ENCODE measurements at regions not wholly inside any gene's neighbourhood (a gene's known extent, or its start where the extent isn't known, plus 50 kb on each side); places are given as distances from the start of the nearest gene placed in this dataset.
"Not testable (repeated sequence)": the region's sequence is repeated elsewhere in the genome, so short reads cannot be mapped to it uniquely, and the experiment has no call there.

DNA sequence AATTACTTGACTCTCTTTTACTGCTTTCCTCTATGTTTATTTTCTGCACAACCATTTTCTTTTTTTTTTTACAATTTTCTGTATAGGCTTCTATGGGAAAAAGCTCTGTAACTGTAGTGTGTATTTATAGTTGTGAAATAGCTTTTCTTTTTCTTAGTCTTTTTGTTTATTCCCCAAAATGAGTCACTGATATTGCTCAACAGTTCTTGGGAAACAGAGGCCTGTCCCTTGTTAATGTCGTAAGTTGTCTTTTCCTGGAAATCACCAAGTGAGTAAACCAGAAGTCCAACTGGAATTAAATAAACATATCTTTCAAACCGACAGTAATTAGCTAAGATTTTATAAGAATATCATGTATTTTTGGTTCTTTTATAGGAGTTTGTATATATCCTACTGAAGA is 325.1 kb upstream of the PRR16 start:
- no peaks in the 10 kb centered on the region for H3K4me1 ChIP-seq (ENCODE audit: control insufficient read depth, low read length)
- H3K36me3 ChIP-seq (ENCODE audit: control insufficient read depth, low read length) = no peaks in the 10 kb centered on the region
- H3K4me2 ChIP-seq (ENCODE audit: low read length) = no peak overlapping the region
- H3K9me3 ChIP-seq (ENCODE audit: control insufficient read depth, insufficient read depth, low read length) = no peaks in the 10 kb centered on the region
- no peak for TF ChIP-seq EZH2phosphoT487 (IDR thresholded peaks at IDR 0.05; ENCODE audit: borderline replicate concordance, low read length)
- TF ChIP-seq CTCF (IDR thresholded peaks at IDR 0.05; ENCODE audit: low read depth, low read length, poor library complexity, severe bottlenecking) = no peak
- no peaks in the 10 kb centered on the region for H3K27me3 ChIP-seq (ENCODE audit: control insufficient read depth, low read length)
- H3K4me3 ChIP-seq (ENCODE audit: low read length) = no peak overlapping the region
- H3K79me2 ChIP-seq (ENCODE audit: control insufficient read depth, low read length) = no peaks in the 10 kb centered on the region
- no peak overlapping the region for H3K27ac ChIP-seq (ENCODE audit: low read depth, low read length)
- no peaks in the 10 kb centered on the region for H3F3A ChIP-seq (ENCODE audit: control insufficient read depth, insufficient read depth)
- no peaks in the 10 kb centered on the region for H3K9me2 ChIP-seq (replicated peaks; ENCODE audit: control insufficient read depth, low read length)
- H4K20me1 ChIP-seq (ENCODE audit: control insufficient read depth, insufficient read depth, low read depth, low read length) = no peaks in the 10 kb centered on the region

DNA sequence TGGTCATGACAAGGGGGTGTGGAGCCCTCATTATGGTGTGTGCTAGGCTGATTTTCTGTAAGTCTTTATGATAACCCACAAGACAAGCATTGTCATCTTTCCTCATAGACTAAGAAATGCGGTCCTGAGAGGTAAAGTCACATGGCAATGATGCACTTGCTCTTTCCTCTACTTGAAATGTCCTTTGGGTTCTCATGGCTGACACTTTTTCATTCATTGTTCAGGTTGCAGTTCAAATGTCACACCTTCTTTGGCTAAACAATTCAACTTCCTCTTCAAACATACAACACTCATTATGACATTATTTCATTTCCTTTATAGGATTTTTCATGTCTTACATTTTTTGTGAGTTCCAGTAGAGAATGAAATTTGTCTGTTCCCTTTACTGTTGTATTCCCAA is 323.6 kb upstream of the PRR16 start:
- no peak overlapping the region for H3K27ac ChIP-seq (ENCODE audit: low read depth, low read length)
- peaks cover 5% of the 10 kb centered on the region; the same call in 1 of the 2 replicates for H3K9me3 ChIP-seq (ENCODE audit: control insufficient read depth, insufficient read depth, low read length)
- H4K20me1 ChIP-seq (ENCODE audit: control insufficient read depth, insufficient read depth, low read depth, low read length) = no peaks in the 10 kb centered on the region
- H3K4me1 ChIP-seq (ENCODE audit: control insufficient read depth, low read length) = no peaks in the 10 kb centered on the region
- H3K9me2 ChIP-seq (replicated peaks; ENCODE audit: control insufficient read depth, low read length) = no peaks in the 10 kb centered on the region
- H3K4me3 ChIP-seq (ENCODE audit: low read length) = no peak overlapping the region
- no peaks in the 10 kb centered on the region for H3K27me3 ChIP-seq (ENCODE audit: control insufficient read depth, low read length)
- no peaks in the 10 kb centered on the region for H3F3A ChIP-seq (ENCODE audit: control insufficient read depth, insufficient read depth)
- no peak overlapping the region for H3K4me2 ChIP-seq (ENCODE audit: low read length)
- no peak for TF ChIP-seq EZH2phosphoT487 (IDR thresholded peaks at IDR 0.05; ENCODE audit: borderline replicate concordance, low read length)
- TF ChIP-seq CTCF (IDR thresholded peaks at IDR 0.05; ENCODE audit: low read depth, low read length, poor library complexity, severe bottlenecking) = no peak
- H3K79me2 ChIP-seq (ENCODE audit: control insufficient read depth, low read length) = no peaks in the 10 kb centered on the region
- no peaks in the 10 kb centered on the region for H3K36me3 ChIP-seq (ENCODE audit: control insufficient read depth, low read length)

DNA sequence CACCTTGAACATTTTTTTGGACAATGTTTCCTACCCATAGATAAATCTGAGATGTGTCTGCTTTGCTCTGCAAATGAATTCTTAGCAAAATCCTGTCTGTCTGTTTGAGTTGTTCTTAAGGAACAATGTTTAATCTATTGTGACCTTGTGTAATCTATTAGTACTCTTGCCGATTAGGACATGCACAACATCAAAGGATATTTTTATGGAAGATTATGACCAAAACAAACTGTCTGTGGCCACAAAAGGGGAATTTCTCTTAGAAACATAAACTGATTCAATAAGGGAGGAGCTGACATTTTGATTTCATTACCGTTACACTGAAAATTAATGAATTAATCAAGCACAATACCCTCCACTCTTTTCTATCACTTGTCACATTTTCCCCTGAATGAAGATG is 323.0 kb upstream of the PRR16 start:
- Histone ChIP-seq H3K9me3 (ENCODE audit: control insufficient read depth, insufficient read depth, low read length) (peaks cover 5% of the 10 kb centered on the region; the same call in 1 of the 2 replicates), H4K20me1 (ENCODE audit: control insufficient read depth, insufficient read depth, low read depth, low read length) (no peaks in the 10 kb centered on the region), H3K4me1 (ENCODE audit: control insufficient read depth, low read length) (no peaks in the 10 kb centered on the region), H3F3A (ENCODE audit: control insufficient read depth, insufficient read depth) (no peaks in the 10 kb centered on the region), H3K27me3 (ENCODE audit: control insufficient read depth, low read length) (no peaks in the 10 kb centered on the region), H3K4me3 (ENCODE audit: low read length) (no peak overlapping the region), H3K4me2 (ENCODE audit: low read length) (no peak overlapping the region), H3K27ac (ENCODE audit: low read depth, low read length) (no peak overlapping the region), H3K9me2 (replicated peaks; ENCODE audit: control insufficient read depth, low read length) (no peaks in the 10 kb centered on the region), H3K36me3 (ENCODE audit: control insufficient read depth, low read length) (no peaks in the 10 kb centered on the region), H3K79me2 (ENCODE audit: control insufficient read depth, low read length) (no peaks in the 10 kb centered on the region)
- TF ChIP-seq CTCF (IDR thresholded peaks at IDR 0.05; ENCODE audit: low read depth, low read length, poor library complexity, severe bottlenecking) (no peak), EZH2phosphoT487 (IDR thresholded peaks at IDR 0.05; ENCODE audit: borderline replicate concordance, low read length) (no peak)

GRCh38 chr5:120146787-120147186 is 317.3 kb upstream of the PRR16 start:
- no peak overlapping the region for H3K4me3 ChIP-seq (ENCODE audit: low read length)
- no peaks in the 10 kb centered on the region for H3K79me2 ChIP-seq (ENCODE audit: control insufficient read depth, low read length)
- no peaks in the 10 kb centered on the region for H3F3A ChIP-seq (ENCODE audit: control insufficient read depth, insufficient read depth)
- H3K9me2 ChIP-seq (replicated peaks; ENCODE audit: control insufficient read depth, low read length) = no peaks in the 10 kb centered on the region
- H3K4me2 ChIP-seq (ENCODE audit: low read length) = no peak overlapping the region
- H3K36me3 ChIP-seq (ENCODE audit: control insufficient read depth, low read length) = no peaks in the 10 kb centered on the region
- TF ChIP-seq EZH2phosphoT487 (IDR thresholded peaks at IDR 0.05; ENCODE audit: borderline replicate concordance, low read length) (no peak), CTCF (IDR thresholded peaks at IDR 0.05; ENCODE audit: low read depth, low read length, poor library complexity, severe bottlenecking) (no peak)
- H4K20me1 ChIP-seq (ENCODE audit: control insufficient read depth, insufficient read depth, low read depth, low read length) = no peaks in the 10 kb centered on the region
- H3K4me1 ChIP-seq (ENCODE audit: control insufficient read depth, low read length) = no peaks in the 10 kb centered on the region
- no peaks in the 10 kb centered on the region for H3K27me3 ChIP-seq (ENCODE audit: control insufficient read depth, low read length)
- peaks cover 5% of the 10 kb centered on the region; the same call in 1 of the 2 replicates for H3K9me3 ChIP-seq (ENCODE audit: control insufficient read depth, insufficient read depth, low read length)
- no peak overlapping the region for H3K27ac ChIP-seq (ENCODE audit: low read depth, low read length)

DNA sequence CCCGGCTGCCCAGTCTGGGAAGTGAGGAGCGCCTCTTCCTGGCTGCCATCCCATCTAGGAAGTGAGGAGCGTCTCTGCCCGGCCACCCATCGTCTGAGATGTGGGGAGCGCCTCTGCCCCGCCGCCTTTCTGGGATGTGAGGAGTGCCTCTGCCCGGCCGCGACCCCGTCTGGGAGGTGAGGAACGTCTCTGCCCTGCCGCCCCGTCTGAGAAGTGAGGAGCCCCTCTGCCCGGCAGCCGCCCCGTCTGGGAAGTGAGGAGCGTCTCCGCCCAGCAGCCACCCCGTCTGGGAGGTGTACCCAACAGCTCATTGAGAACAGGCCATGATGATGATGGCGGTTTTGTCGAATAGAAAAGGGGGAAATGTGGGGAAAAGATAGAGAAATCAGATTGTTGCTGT is 316.2 kb upstream of the PRR16 start:
- not testable (repeated sequence) for H3K9me2 ChIP-seq (replicated peaks; ENCODE audit: control insufficient read depth, low read length); H3K36me3 ChIP-seq (ENCODE audit: control insufficient read depth, low read length); H3K27me3 ChIP-seq (ENCODE audit: control insufficient read depth, low read length); H3K27ac ChIP-seq (ENCODE audit: low read depth, low read length); H3K4me1 ChIP-seq (ENCODE audit: control insufficient read depth, low read length); H3K4me2 ChIP-seq (ENCODE audit: low read length); H3K79me2 ChIP-seq (ENCODE audit: control insufficient read depth, low read length); H3K4me3 ChIP-seq (ENCODE audit: low read length); H3K9me3 ChIP-seq (ENCODE audit: control insufficient read depth, insufficient read depth, low read length); H3F3A ChIP-seq (ENCODE audit: control insufficient read depth, insufficient read depth); H4K20me1 ChIP-seq (ENCODE audit: control insufficient read depth, insufficient read depth, low read depth, low read length)

Data from DOHH2 (cell line).